HepG2 (cell line): ENCODE measurements at regions not wholly inside any gene's neighbourhood (a gene's known extent, or its start where the extent isn't known, plus 50 kb on each side); places are given as distances from the start of the nearest gene placed in this dataset.

Source experiments
- CEBPB ChIP-seq: IDR thresholded peaks from 2 replicates; pipeline ENCODE4 v1.6.1; 2011; ENCODE audit warnings: low read depth, low read length, improper control_type of control experiment, borderline replicate concordance
- FOXA1 ChIP-seq, 2 experiments: fragments of 450-650 bp in 1 of 2; sonication (generic) in 1 of 2; formaldehyde crosslinking in 1 of 2; IDR thresholded peaks; 2 replicates each; pipeline versions ENCODE4 v1.4.0 to v1.6.1; 2016 to 2020; ENCODE audit warnings: missing genetic modification reagents in 1 of 2
- GTF2F1 ChIP-seq: fragments of 150-350 bp; IDR thresholded peaks from 2 replicates; pipeline ENCODE4 v1.6.1; 2014; ENCODE audit warnings: low read length
- REL ChIP-seq: sonication (generic); formaldehyde crosslinking; conservative IDR thresholded peaks from 2 replicates; pipeline ENCODE4 v1.8.0; 2022; ENCODE audit warnings: mild to moderate bottlenecking, missing genetic modification reagents, moderate library complexity
- ZNF251 ChIP-seq: sonication (generic); formaldehyde crosslinking; IDR thresholded peaks from 2 replicates; pipeline ENCODE4 v1.9.0; 2021; ENCODE audit warnings: mild to moderate bottlenecking, missing genetic modification reagents
- ZNF274 ChIP-seq: sonication (generic); formaldehyde crosslinking; IDR thresholded peaks from 2 replicates; pipeline ENCODE4 v1.5.1; 2020; ENCODE audit warnings: mild to moderate bottlenecking, missing genetic modification reagents
- TF ChIP-seq, protein P1 (sequence below): sonication (generic); formaldehyde crosslinking; IDR thresholded peaks from 2 replicates; pipeline ENCODE4 v1.5.0; 2020; ENCODE audit warnings: mild to moderate bottlenecking, missing genetic modification reagents

DNA sequence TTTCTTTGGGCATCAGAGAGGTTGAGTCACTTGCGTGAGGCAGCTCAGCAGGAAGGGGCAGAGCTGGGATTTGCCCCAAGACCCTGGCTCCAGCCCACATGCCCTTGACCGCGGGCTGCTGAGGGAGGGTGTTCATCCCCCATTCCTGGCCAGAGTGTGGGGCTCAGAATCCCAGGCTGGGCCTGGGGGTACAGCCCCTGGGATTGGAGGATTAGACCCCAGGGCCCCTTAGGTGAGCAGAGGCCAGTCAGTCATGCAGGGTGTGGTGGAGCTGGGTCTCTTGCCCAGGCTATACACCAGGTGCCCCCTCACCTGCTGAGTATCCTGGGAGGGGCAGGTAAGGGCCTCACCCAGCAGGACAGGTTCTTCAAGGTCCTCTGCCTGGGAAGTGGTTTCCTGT lies 68.4 kb upstream of the ZNF716 start:
- TF ChIP-seq, protein P1, sequence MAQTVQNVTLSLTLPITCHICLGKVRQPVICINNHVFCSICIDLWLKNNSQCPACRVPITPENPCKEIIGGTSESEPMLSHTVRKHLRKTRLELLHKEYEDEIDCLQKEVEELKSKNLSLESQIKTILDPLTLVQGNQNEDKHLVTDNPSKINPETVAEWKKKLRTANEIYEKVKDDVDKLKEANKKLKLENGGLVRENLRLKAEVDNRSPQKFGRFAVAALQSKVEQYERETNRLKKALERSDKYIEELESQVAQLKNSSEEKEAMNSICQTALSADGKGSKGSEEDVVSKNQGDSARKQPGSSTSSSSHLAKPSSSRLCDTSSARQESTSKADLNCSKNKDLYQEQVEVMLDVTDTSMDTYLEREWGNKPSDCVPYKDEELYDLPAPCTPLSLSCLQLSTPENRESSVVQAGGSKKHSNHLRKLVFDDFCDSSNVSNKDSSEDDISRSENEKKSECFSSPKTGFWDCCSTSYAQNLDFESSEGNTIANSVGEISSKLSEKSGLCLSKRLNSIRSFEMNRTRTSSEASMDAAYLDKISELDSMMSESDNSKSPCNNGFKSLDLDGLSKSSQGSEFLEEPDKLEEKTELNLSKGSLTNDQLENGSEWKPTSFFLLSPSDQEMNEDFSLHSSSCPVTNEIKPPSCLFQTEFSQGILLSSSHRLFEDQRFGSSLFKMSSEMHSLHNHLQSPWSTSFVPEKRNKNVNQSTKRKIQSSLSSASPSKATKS (CRISPR knock-in tag), result no peak
- no peak for TF ChIP-seq GTF2F1
- no peak for TF ChIP-seq ZNF274 (CRISPR knock-in tag)
- TF ChIP-seq ZNF251 (CRISPR knock-in tag), result no peak
- TF ChIP-seq FOXA1 (IDR thresholded peaks at IDR 0.05), result no peak
- no peak for TF ChIP-seq FOXA1 (CRISPR knock-in tag; IDR thresholded peaks at IDR 0.05)
- no peak for TF ChIP-seq CEBPB
- no peak for TF ChIP-seq REL (CRISPR knock-in tag)
